ENCODE measurements at regions not wholly inside any gene's neighbourhood (a gene's known extent, or its start where the extent isn't known, plus 50 kb on each side); places are given as distances from the start of the nearest gene placed in this dataset.

GRCh38 chr16:9271841-9272240 lies 180.4 kb downstream of the HAPSTR1 start:
- H2AFZ ChIP-seq (ENCODE audit: insufficient read depth, low read length, poor library complexity) = no peak overlapping the region
- no peak overlapping the region for H3K18ac ChIP-seq (ENCODE audit: low read length)
- no peak overlapping the region for H3K4me3 ChIP-seq (ENCODE audit: low read depth, low read length)
- H3K36me3 ChIP-seq (ENCODE audit: control insufficient read depth in 1 of 2, insufficient read depth in 2 of 2, low read length in 2 of 2) = no peaks in the 10 kb centered on the region
- H3K79me1 ChIP-seq (ENCODE audit: low read length) = no peaks in the 10 kb centered on the region
- H4K91ac ChIP-seq (ENCODE audit: low read depth, low read length) = no peak overlapping the region
- H3K4me1 ChIP-seq (ENCODE audit: control insufficient read depth in 1 of 2, insufficient read depth in 2 of 2, low read length in 2 of 2) = peaks cover 6 to 7% of the 10 kb centered on the region in 2 experiments
- no CpG with 5 or more reads among the region's 3 CpGs for WGBS (ENCODE audit: extremely low coverage, insufficient coverage, insufficient read length)
- no peaks in the 10 kb centered on the region for H3K27me3 ChIP-seq (ENCODE audit: insufficient read depth, low read length)
- H3K23ac ChIP-seq (ENCODE audit: low read length) = no peak overlapping the region
- H3K79me2 ChIP-seq (ENCODE audit: control insufficient read depth, insufficient read depth, low read length, poor library complexity) = no peaks in the 10 kb centered on the region
- no peak overlapping the region for H4K8ac ChIP-seq (ENCODE audit: low read depth, low read length)
- no peak overlapping the region for H4K12ac ChIP-seq (ENCODE audit: low read depth, low read length)
- H3K4me2 ChIP-seq (ENCODE audit: low read length) = no peak overlapping the region
- H3K4ac ChIP-seq (ENCODE audit: low read depth, low read length) = no peak overlapping the region
- no peak for DNase-seq
- no peak overlapping the region for H2AK5ac ChIP-seq (ENCODE audit: low read length)
- H3K27ac ChIP-seq (ENCODE audit: low read depth, low read length) = no peak overlapping the region
- no peak overlapping the region for H2BK120ac ChIP-seq (ENCODE audit: insufficient read depth, low read length, poor library complexity)
- H2BK12ac ChIP-seq (ENCODE audit: low read length) = no peak overlapping the region
- H3K9ac ChIP-seq (ENCODE audit: low read length) = no peak overlapping the region
- H3K14ac ChIP-seq (ENCODE audit: low read length) = no peak overlapping the region
- no peak overlapping the region for H2BK5ac ChIP-seq (ENCODE audit: low read depth, low read length, poor library complexity)
- no peaks in the 10 kb centered on the region for H3K9me3 ChIP-seq (ENCODE audit: insufficient read depth, low read depth, low read length)

GRCh38 chr16:9275377-9275776 lies 183.9 kb downstream of the HAPSTR1 start:
- Histone ChIP-seq H2AFZ (ENCODE audit: insufficient read depth, low read length, poor library complexity) (no peak overlapping the region), H3K9ac (ENCODE audit: low read length) (no peak overlapping the region), H3K79me2 (ENCODE audit: control insufficient read depth, insufficient read depth, low read length, poor library complexity) (no peaks in the 10 kb centered on the region), H3K4ac (ENCODE audit: low read depth, low read length) (no peak overlapping the region), H3K18ac (ENCODE audit: low read length) (no peak overlapping the region), H3K4me1 (ENCODE audit: control insufficient read depth in 1 of 2, insufficient read depth in 2 of 2, low read length in 2 of 2) (peaks cover 6 to 7% of the 10 kb centered on the region in 2 experiments), H3K4me2 (ENCODE audit: low read length) (no peak overlapping the region), H4K91ac (ENCODE audit: low read depth, low read length) (no peak overlapping the region), H4K8ac (ENCODE audit: low read depth, low read length) (no peak overlapping the region), H3K9me3 (ENCODE audit: insufficient read depth, low read depth, low read length) (peaks cover 2% of the 10 kb centered on the region), H3K14ac (ENCODE audit: low read length) (no peak overlapping the region), H2BK120ac (ENCODE audit: insufficient read depth, low read length, poor library complexity) (no peak overlapping the region), H3K23ac (ENCODE audit: low read length) (no peak overlapping the region), H3K36me3 (ENCODE audit: control insufficient read depth in 1 of 2, insufficient read depth in 2 of 2, low read length in 2 of 2) (no peaks in the 10 kb centered on the region), H3K27ac (ENCODE audit: low read depth, low read length) (no peak overlapping the region), H2BK12ac (ENCODE audit: low read length) (no peak overlapping the region), H3K27me3 (ENCODE audit: insufficient read depth, low read length) (no peaks in the 10 kb centered on the region), H4K12ac (ENCODE audit: low read depth, low read length) (no peak overlapping the region), H2AK5ac (ENCODE audit: low read length) (no peak overlapping the region), H3K79me1 (ENCODE audit: low read length) (no peaks in the 10 kb centered on the region), H2BK5ac (ENCODE audit: low read depth, low read length, poor library complexity) (no peak overlapping the region), H3K4me3 (ENCODE audit: low read depth, low read length) (no peak overlapping the region)
- peak; percentile 81 to 92 for DNase-seq
- WGBS (ENCODE audit: extremely low coverage, insufficient coverage, insufficient read length) = no CpG with 5 or more reads among the region's 7 CpGs

GRCh38 chr16:9275816-9276354 lies 184.4 kb downstream of the HAPSTR1 start:
- H3K4me1 ChIP-seq (ENCODE audit: control insufficient read depth in 1 of 2, insufficient read depth in 2 of 2, low read length in 2 of 2) = peaks cover 6 to 7% of the 10 kb centered on the region in 2 experiments
- H3K79me1 ChIP-seq (ENCODE audit: low read length) = no peaks in the 10 kb centered on the region
- H3K9ac ChIP-seq (ENCODE audit: low read length) = no peak overlapping the region
- H2BK5ac ChIP-seq (ENCODE audit: low read depth, low read length, poor library complexity) = no peak overlapping the region
- DNase-seq = peak; percentile 61 to 83
- H3K4me2 ChIP-seq (ENCODE audit: low read length) = no peak overlapping the region
- H2BK12ac ChIP-seq (ENCODE audit: low read length) = no peak overlapping the region
- H3K23ac ChIP-seq (ENCODE audit: low read length) = no peak overlapping the region
- no peak overlapping the region for H3K4ac ChIP-seq (ENCODE audit: low read depth, low read length)
- H4K12ac ChIP-seq (ENCODE audit: low read depth, low read length) = no peak overlapping the region
- H3K9me3 ChIP-seq (ENCODE audit: insufficient read depth, low read depth, low read length) = peaks cover 2% of the 10 kb centered on the region
- no CpG with 5 or more reads among the region's 4 CpGs for WGBS (ENCODE audit: extremely low coverage, insufficient coverage, insufficient read length)
- no peaks in the 10 kb centered on the region for H3K79me2 ChIP-seq (ENCODE audit: control insufficient read depth, insufficient read depth, low read length, poor library complexity)
- H3K14ac ChIP-seq (ENCODE audit: low read length) = no peak overlapping the region
- H4K91ac ChIP-seq (ENCODE audit: low read depth, low read length) = no peak overlapping the region
- no peak overlapping the region for H3K4me3 ChIP-seq (ENCODE audit: low read depth, low read length)
- no peak overlapping the region for H4K8ac ChIP-seq (ENCODE audit: low read depth, low read length)
- H2AFZ ChIP-seq (ENCODE audit: insufficient read depth, low read length, poor library complexity) = no peak overlapping the region
- H3K36me3 ChIP-seq (ENCODE audit: control insufficient read depth in 1 of 2, insufficient read depth in 2 of 2, low read length in 2 of 2) = no peaks in the 10 kb centered on the region
- no peak overlapping the region for H3K27ac ChIP-seq (ENCODE audit: low read depth, low read length)
- H3K18ac ChIP-seq (ENCODE audit: low read length) = no peak overlapping the region
- no peak overlapping the region for H2BK120ac ChIP-seq (ENCODE audit: insufficient read depth, low read length, poor library complexity)
- H3K27me3 ChIP-seq (ENCODE audit: insufficient read depth, low read length) = no peaks in the 10 kb centered on the region
- no peak overlapping the region for H2AK5ac ChIP-seq (ENCODE audit: low read length)

GRCh38 chr16:9279291-9280068 lies 188.0 kb downstream of the HAPSTR1 start:
- Histone ChIP-seq H3K14ac (ENCODE audit: low read length) (no peak overlapping the region), H3K27ac (ENCODE audit: low read depth, low read length) (no peak overlapping the region), H3K79me2 (ENCODE audit: control insufficient read depth, insufficient read depth, low read length, poor library complexity) (no peaks in the 10 kb centered on the region), H2AFZ (ENCODE audit: insufficient read depth, low read length, poor library complexity) (no peak overlapping the region), H2BK12ac (ENCODE audit: low read length) (no peak overlapping the region), H2AK5ac (ENCODE audit: low read length) (no peak overlapping the region), H3K4me1 (ENCODE audit: control insufficient read depth in 1 of 2, insufficient read depth in 2 of 2, low read length in 2 of 2) (peaks cover 6 to 7% of the 10 kb centered on the region in 2 experiments), H3K4me3 (ENCODE audit: low read depth, low read length) (no peak overlapping the region), H3K79me1 (ENCODE audit: low read length) (no peaks in the 10 kb centered on the region), H3K9me3 (ENCODE audit: insufficient read depth, low read depth, low read length) (peaks cover 2% of the 10 kb centered on the region), H3K4me2 (ENCODE audit: low read length) (no peak overlapping the region), H4K91ac (ENCODE audit: low read depth, low read length) (no peak overlapping the region), H3K27me3 (ENCODE audit: insufficient read depth, low read length) (no peaks in the 10 kb centered on the region), H2BK5ac (ENCODE audit: low read depth, low read length, poor library complexity) (no peak overlapping the region), H3K9ac (ENCODE audit: low read length) (no peak overlapping the region), H4K8ac (ENCODE audit: low read depth, low read length) (no peak overlapping the region), H4K12ac (ENCODE audit: low read depth, low read length) (no peak overlapping the region), H3K18ac (ENCODE audit: low read length) (no peak overlapping the region), H3K4ac (ENCODE audit: low read depth, low read length) (no peak overlapping the region), H2BK120ac (ENCODE audit: insufficient read depth, low read length, poor library complexity) (no peak overlapping the region), H3K23ac (ENCODE audit: low read length) (no peak overlapping the region), H3K36me3 (ENCODE audit: control insufficient read depth in 1 of 2, insufficient read depth in 2 of 2, low read length in 2 of 2) (no peaks in the 10 kb centered on the region)
- WGBS (ENCODE audit: extremely low coverage, insufficient coverage, insufficient read length) = no CpG with 5 or more reads among the region's 5 CpGs
- peak; percentile 22 to 60 for DNase-seq
